ENCODE measurements at regions not wholly inside any gene's neighbourhood (a gene's known extent, or its start where the extent isn't known, plus 50 kb on each side); places are given as distances from the start of the nearest gene placed in this dataset.

GRCh38 chr2:155099784-155100183 is 401.3 kb downstream of the KCNJ3 start:
- Histone ChIP-seq H2AFZ (ENCODE audit: low read depth, low read length) (no peak overlapping the region), H3K4me3 (replicated peaks in 1 of 3; ENCODE audit: insufficient read depth in 1 of 3, low read depth in 1 of 3, low read length in 3 of 3) (no peak overlapping the region), H3K4me1 (ENCODE audit: control insufficient read depth, extremely low read depth, insufficient read depth, low read length) (no peaks in the 10 kb centered on the region), H3K9me3 (replicated peaks; ENCODE audit: control insufficient read depth, insufficient read depth, low read length) (no peaks in the 10 kb centered on the region), H3K9ac (replicated peaks; ENCODE audit: extremely low read depth, insufficient read depth, low read length) (no peak overlapping the region), H3K4me2 (ENCODE audit: insufficient read depth, low read length) (no peak overlapping the region), H3K27me3 (ENCODE audit: control insufficient read depth in 2 of 2, insufficient read depth in 2 of 2, low read length in 2 of 2) (no peaks in the 10 kb centered on the region), H3K36me3 (ENCODE audit: control insufficient read depth in 2 of 2, extremely low read depth in 1 of 2, insufficient read depth in 2 of 2, low read length in 2 of 2) (no peaks in the 10 kb centered on the region), H4K20me1 (replicated peaks; ENCODE audit: control insufficient read depth, extremely low read depth, insufficient read depth, low read length) (no peaks in the 10 kb centered on the region), H3K79me2 (ENCODE audit: control insufficient read depth, insufficient read depth, low read length) (no peaks in the 10 kb centered on the region), H3K9me1 (replicated peaks; ENCODE audit: control insufficient read depth, extremely low read depth, insufficient read depth, low read length) (no peaks in the 10 kb centered on the region), H3K27ac (ENCODE audit: insufficient read depth, low read depth, low read length) (no peak overlapping the region)
- FAIRE-seq, result no peak
- POLR2A ChIA-PET, result no interaction called here
- intact Hi-C loops (cut with micrococcal nuclease) (no loop called here), dilution Hi-C loops (cut with MboI; ENCODE audit: extremely low pct_ligation_motif_present, low sequenced_read_pairs) (no loop called here)
- peak; percentile 14 for DNase-seq (ENCODE audit: low read depth, low spot score)
- peak; percentile 13 for TF ChIP-seq GATA2 (IDR thresholded peaks at IDR 0.05; ENCODE audit: insufficient read depth, insufficient read length, low read depth, low read length)
- TF ChIP-seq, protein P1, sequence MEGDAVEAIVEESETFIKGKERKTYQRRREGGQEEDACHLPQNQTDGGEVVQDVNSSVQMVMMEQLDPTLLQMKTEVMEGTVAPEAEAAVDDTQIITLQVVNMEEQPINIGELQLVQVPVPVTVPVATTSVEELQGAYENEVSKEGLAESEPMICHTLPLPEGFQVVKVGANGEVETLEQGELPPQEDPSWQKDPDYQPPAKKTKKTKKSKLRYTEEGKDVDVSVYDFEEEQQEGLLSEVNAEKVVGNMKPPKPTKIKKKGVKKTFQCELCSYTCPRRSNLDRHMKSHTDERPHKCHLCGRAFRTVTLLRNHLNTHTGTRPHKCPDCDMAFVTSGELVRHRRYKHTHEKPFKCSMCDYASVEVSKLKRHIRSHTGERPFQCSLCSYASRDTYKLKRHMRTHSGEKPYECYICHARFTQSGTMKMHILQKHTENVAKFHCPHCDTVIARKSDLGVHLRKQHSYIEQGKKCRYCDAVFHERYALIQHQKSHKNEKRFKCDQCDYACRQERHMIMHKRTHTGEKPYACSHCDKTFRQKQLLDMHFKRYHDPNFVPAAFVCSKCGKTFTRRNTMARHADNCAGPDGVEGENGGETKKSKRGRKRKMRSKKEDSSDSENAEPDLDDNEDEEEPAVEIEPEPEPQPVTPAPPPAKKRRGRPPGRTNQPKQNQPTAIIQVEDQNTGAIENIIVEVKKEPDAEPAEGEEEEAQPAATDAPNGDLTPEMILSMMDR (IDR thresholded peaks at IDR 0.05; ENCODE audit: extremely low read depth in 1 of 2, insufficient read depth in 1 of 2, low read depth in 1 of 2, low read length in 2 of 2), result no peak
- no TSS peak for BruUV-seq (replicated peaks)
- CTCF ChIA-PET, result no interaction called here

- TF ChIP-seq EZH2 (IDR thresholded peaks at IDR 0.05; ENCODE audit: borderline replicate concordance, low read depth, low read length, severe bottlenecking) (no peak), MAX (IDR thresholded peaks at IDR 0.05; ENCODE audit: insufficient read depth, insufficient read length) (no peak), POLR2A (IDR thresholded peaks at IDR 0.05; ENCODE audit: low read depth, low read length) (no peak), JUN (IDR thresholded peaks at IDR 0.05; ENCODE audit: borderline replicate concordance, insufficient read depth, insufficient read length, low read depth) (no peak), POLR2AphosphoS5 (IDR thresholded peaks at IDR 0.05; ENCODE audit: insufficient read depth, low read depth, low read length) (no peak), GATA2 (IDR thresholded peaks at IDR 0.05; ENCODE audit: insufficient read depth, insufficient read length, low read depth, low read length) (no peak), MYC (IDR thresholded peaks at IDR 0.05; ENCODE audit: low read depth, low read length) (no peak), FOS (IDR thresholded peaks at IDR 0.05; ENCODE audit: borderline replicate concordance, insufficient read depth, low read length) (no peak)
- TF ChIP-seq, protein P1 (IDR thresholded peaks at IDR 0.05; ENCODE audit: extremely low read depth in 1 of 2, insufficient read depth in 1 of 2, low read depth in 1 of 2, low read length in 2 of 2), result no peak
- no peaks in the 10 kb centered on the region for H4K20me1 ChIP-seq (replicated peaks; ENCODE audit: control insufficient read depth, extremely low read depth, insufficient read depth, low read length)
- ChIA-PET CTCF (no interaction called here), POLR2A (no interaction called here)
- H3K4me3 ChIP-seq (replicated peaks in 1 of 3; ENCODE audit: insufficient read depth in 1 of 3, low read depth in 1 of 3, low read length in 3 of 3), result no peak overlapping the region
- H3K4me2 ChIP-seq (ENCODE audit: insufficient read depth, low read length), result no peak overlapping the region
- dilution Hi-C loops (cut with MboI; ENCODE audit: extremely low pct_ligation_motif_present, low sequenced_read_pairs), result no loop called here
- no peaks in the 10 kb centered on the region for H3K4me1 ChIP-seq (ENCODE audit: control insufficient read depth, extremely low read depth, insufficient read depth, low read length)
- H3K79me2 ChIP-seq (ENCODE audit: control insufficient read depth, insufficient read depth, low read length), result no peaks in the 10 kb centered on the region
- H3K27ac ChIP-seq (ENCODE audit: insufficient read depth, low read depth, low read length), result no peak overlapping the region
- intact Hi-C loops (cut with micrococcal nuclease), result no loop called here
- BruUV-seq (replicated peaks), result no TSS peak
- FAIRE-seq (no peak), DNase-seq (ENCODE audit: low read depth, low spot score) (no peak)
- no peaks in the 10 kb centered on the region for H3K9me1 ChIP-seq (replicated peaks; ENCODE audit: control insufficient read depth, extremely low read depth, insufficient read depth, low read length)
- H3K9me3 ChIP-seq (replicated peaks; ENCODE audit: control insufficient read depth, insufficient read depth, low read length), result no peaks in the 10 kb centered on the region
- H3K9ac ChIP-seq (replicated peaks; ENCODE audit: extremely low read depth, insufficient read depth, low read length), result no peak overlapping the region
- H3K36me3 ChIP-seq (ENCODE audit: control insufficient read depth in 2 of 2, extremely low read depth in 1 of 2, insufficient read depth in 2 of 2, low read length in 2 of 2), result no peaks in the 10 kb centered on the region
- no peaks in the 10 kb centered on the region for H3K27me3 ChIP-seq (ENCODE audit: control insufficient read depth in 2 of 2, insufficient read depth in 2 of 2, low read length in 2 of 2)
- no peak overlapping the region for H2AFZ ChIP-seq (ENCODE audit: low read depth, low read length)
Observed at GRCh38 chr2:155095613-155096012, 397.1 kb downstream of the KCNJ3 start.
